Neural cell (in vitro differentiated cells): ENCODE measurements at regions not wholly inside any gene's neighbourhood (a gene's known extent, or its start where the extent isn't known, plus 50 kb on each side); places are given as distances from the start of the nearest gene placed in this dataset.

Experiments
- H2AFZ ChIP-seq: fragments of 200-600, 300-800 bp; sonication (generic), shearing (Covaris generic); 2 replicates; pipeline ENCODE4 v1.6.0; 2014; ENCODE audit warnings: low read depth, mild to moderate bottlenecking, antibody characterized with exemption, low read length, moderate library complexity
- H3F3A ChIP-seq: fragments of 200-600 bp; shearing (Covaris generic); 2 replicates; pipeline ENCODE4 v1.6.1; 2016; ENCODE audit warnings: mild to moderate bottlenecking, moderate library complexity, mixed read lengths, antibody characterized with exemption, low read length; ENCODE audit not compliant: insufficient read depth, poor library complexity, severe bottlenecking
- H3K27ac ChIP-seq: fragments of 200-600, 300-800 bp; sonication (generic), shearing (Covaris generic); 2 replicates; pipeline ENCODE4 v1.5.1; 2014; ENCODE audit warnings: mild to moderate bottlenecking, low read length, moderate library complexity
- H3K27me3 ChIP-seq: fragments of 300-800, 200-600 bp; sonication (generic), shearing (Covaris generic); 2 replicates; pipeline ENCODE4 v1.6.0; 2014; ENCODE audit warnings: mild to moderate bottlenecking, low read depth, low read length, moderate library complexity; ENCODE audit not compliant: insufficient read depth
- H3K36me3 ChIP-seq: fragments of 300-800, 200-600 bp; sonication (generic), shearing (Covaris generic); 2 replicates; pipeline ENCODE4 v1.5.1; 2014; ENCODE audit warnings: mild to moderate bottlenecking, antibody characterized with exemption, low read length, moderate library complexity; ENCODE audit not compliant: insufficient read depth
- H3K4me2 ChIP-seq: fragments of 300-800, 200-600 bp; sonication (generic), shearing (Covaris generic); 2 replicates; pipeline ENCODE4 v1.6.0; 2014; ENCODE audit warnings: mild to moderate bottlenecking, low read length
- H3K4me3 ChIP-seq: fragments of 300-800, 200-600 bp; sonication (generic), shearing (Covaris generic); 2 replicates; pipeline ENCODE4 v1.5.1; 2014; ENCODE audit warnings: mild to moderate bottlenecking, low read length, moderate library complexity
- H3K79me2 ChIP-seq: fragments of 200-600 bp; shearing (Covaris generic); replicated peaks from 2 replicates; pipeline ENCODE4 v1.6.0; 2014; ENCODE audit warnings: mild to moderate bottlenecking, low read length, moderate library complexity; ENCODE audit not compliant: insufficient read depth
- H3K9ac ChIP-seq: fragments of 300-800, 200-600 bp; sonication (generic), shearing (Covaris generic); 2 replicates; pipeline ENCODE4 v1.6.1; 2016; ENCODE audit warnings: mild to moderate bottlenecking, low read length, mixed read lengths
- H3K9me2 ChIP-seq: fragments of 200-600 bp; shearing (Covaris generic); 2 replicates; pipeline ENCODE4 v1.6.1; 2016; ENCODE audit warnings: mild to moderate bottlenecking, low read length, mixed read lengths; ENCODE audit not compliant: insufficient read depth
- H3K9me3 ChIP-seq: fragments of 200-600, 300-800 bp; sonication (generic), shearing (Covaris generic); 2 replicates; pipeline ENCODE4 v1.6.1; 2016; ENCODE audit warnings: mild to moderate bottlenecking, mixed run types, low read length, moderate library complexity, mixed read lengths
- H4K20me1 ChIP-seq: fragments of 200-600 bp; shearing (Covaris generic); 2 replicates; pipeline ENCODE4 v1.6.1; 2016; ENCODE audit warnings: mild to moderate bottlenecking, mixed run types; ENCODE audit not compliant: insufficient read depth
- CTCF ChIP-seq: fragments of 450-650 bp; IDR thresholded peaks from 2 replicates; pipeline ENCODE4 v1.5.1; 2014; ENCODE audit warnings: antibody characterized with exemption, mild to moderate bottlenecking, moderate library complexity; ENCODE audit not compliant: poor library complexity, severe bottlenecking
- EP300 ChIP-seq: fragments of 450-650 bp; conservative IDR thresholded peaks from 2 replicates; pipeline ENCODE4 v1.6.1; 2014; ENCODE audit warnings: antibody characterized with exemption, mild to moderate bottlenecking, moderate library complexity; ENCODE audit not compliant: poor library complexity, severe bottlenecking
- EZH2 ChIP-seq: fragments of 200-600, 300-800 bp; shearing (Covaris generic), sonication (generic); IDR thresholded peaks from 2 replicates; pipeline ENCODE4 v1.6.1; 2014; ENCODE audit warnings: antibody characterized with exemption, low read length, borderline replicate concordance, mild to moderate bottlenecking; ENCODE audit not compliant: insufficient read depth, poor library complexity, severe bottlenecking
- MXI1 ChIP-seq: fragments of 450-650 bp; conservative IDR thresholded peaks from 2 replicates; pipeline ENCODE4 v1.6.1; 2014; ENCODE audit warnings: antibody characterized with exemption, mild to moderate bottlenecking; ENCODE audit not compliant: poor library complexity, severe bottlenecking
- POLR2AphosphoS5 ChIP-seq: IDR thresholded peaks from 2 replicates; pipeline ENCODE4 v1.6.1; 2012
- RAD21 ChIP-seq: fragments of 450-650 bp; conservative IDR thresholded peaks from 2 replicates; pipeline ENCODE4 v1.6.1; 2014; ENCODE audit warnings: antibody characterized with exemption, mild to moderate bottlenecking, moderate library complexity
- SMC3 ChIP-seq: fragments of 450-650 bp; conservative IDR thresholded peaks from 2 replicates; pipeline ENCODE4 v1.6.1; 2014; ENCODE audit warnings: antibody characterized with exemption, mild to moderate bottlenecking, moderate library complexity; ENCODE audit not compliant: poor library complexity
- TAF1 ChIP-seq: IDR thresholded peaks from 2 replicates; pipeline ENCODE4 v1.6.1; 2012; ENCODE audit warnings: low read depth
- TF ChIP-seq, protein P1 (sequence below): IDR thresholded peaks from 2 replicates; pipeline ENCODE4 v1.6.1; 2012; ENCODE audit warnings: borderline replicate concordance

- H3K4me2 ChIP-seq = no peak overlapping the region
- H2AFZ ChIP-seq = no peak overlapping the region
- H3K79me2 ChIP-seq = no peaks in the 10 kb centered on the region
- H3K27me3 ChIP-seq = no peaks in the 10 kb centered on the region
- no peak overlapping the region for H3K9ac ChIP-seq
- no peak overlapping the region for H3K27ac ChIP-seq
- no peaks in the 10 kb centered on the region for H3K9me3 ChIP-seq
- no peak for TF ChIP-seq SMC3
- TF ChIP-seq RAD21 = no peak
- H3K36me3 ChIP-seq = no peaks in the 10 kb centered on the region
- H3K4me3 ChIP-seq = no peak overlapping the region
- H3K9me2 ChIP-seq = no peaks in the 10 kb centered on the region
- H3F3A ChIP-seq = no peaks in the 10 kb centered on the region
- no peaks in the 10 kb centered on the region for H4K20me1 ChIP-seq
Observed at GRCh38 chr2:5322396-5322795, 369.8 kb upstream of the SOX11 start.

DNA sequence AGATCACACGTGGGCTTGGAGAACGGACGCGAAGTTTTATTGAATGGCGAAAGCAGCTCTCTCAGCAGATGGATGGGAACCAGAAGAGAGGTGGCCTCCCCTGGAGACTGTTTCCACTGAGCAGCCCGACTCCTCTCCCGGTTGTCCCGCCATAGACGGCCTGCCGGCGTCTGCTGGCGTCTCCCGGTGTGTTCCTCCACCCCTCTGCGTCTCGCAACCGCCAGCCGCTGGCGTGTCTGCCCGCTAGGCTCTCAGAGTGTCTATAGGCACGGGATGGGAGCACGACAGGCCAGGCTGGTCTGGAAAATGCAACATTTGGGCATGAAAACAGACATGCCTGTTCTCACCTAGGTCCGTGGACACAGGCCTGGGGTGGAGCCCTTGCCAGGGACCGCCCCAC is 366.7 kb upstream of the SOX11 start:
- Histone ChIP-seq H3K9me3 (no peaks in the 10 kb centered on the region), H2AFZ (no peak overlapping the region), H3F3A (no peaks in the 10 kb centered on the region), H3K4me2 (no peak overlapping the region), H3K9me2 (no peaks in the 10 kb centered on the region), H3K36me3 (no peaks in the 10 kb centered on the region), H3K9ac (no peak overlapping the region), H3K79me2 (no peaks in the 10 kb centered on the region), H4K20me1 (no peaks in the 10 kb centered on the region), H3K27me3 (no peaks in the 10 kb centered on the region), H3K4me3 (no peak overlapping the region), H3K27ac (no peak overlapping the region)
- TF ChIP-seq EP300 (no peak), TAF1 (no peak), RAD21 (no peak)

GRCh38 chr2:5328826-5329225 is 363.4 kb upstream of the SOX11 start:
- no peak for TF ChIP-seq RAD21
- TF ChIP-seq, protein P1, sequence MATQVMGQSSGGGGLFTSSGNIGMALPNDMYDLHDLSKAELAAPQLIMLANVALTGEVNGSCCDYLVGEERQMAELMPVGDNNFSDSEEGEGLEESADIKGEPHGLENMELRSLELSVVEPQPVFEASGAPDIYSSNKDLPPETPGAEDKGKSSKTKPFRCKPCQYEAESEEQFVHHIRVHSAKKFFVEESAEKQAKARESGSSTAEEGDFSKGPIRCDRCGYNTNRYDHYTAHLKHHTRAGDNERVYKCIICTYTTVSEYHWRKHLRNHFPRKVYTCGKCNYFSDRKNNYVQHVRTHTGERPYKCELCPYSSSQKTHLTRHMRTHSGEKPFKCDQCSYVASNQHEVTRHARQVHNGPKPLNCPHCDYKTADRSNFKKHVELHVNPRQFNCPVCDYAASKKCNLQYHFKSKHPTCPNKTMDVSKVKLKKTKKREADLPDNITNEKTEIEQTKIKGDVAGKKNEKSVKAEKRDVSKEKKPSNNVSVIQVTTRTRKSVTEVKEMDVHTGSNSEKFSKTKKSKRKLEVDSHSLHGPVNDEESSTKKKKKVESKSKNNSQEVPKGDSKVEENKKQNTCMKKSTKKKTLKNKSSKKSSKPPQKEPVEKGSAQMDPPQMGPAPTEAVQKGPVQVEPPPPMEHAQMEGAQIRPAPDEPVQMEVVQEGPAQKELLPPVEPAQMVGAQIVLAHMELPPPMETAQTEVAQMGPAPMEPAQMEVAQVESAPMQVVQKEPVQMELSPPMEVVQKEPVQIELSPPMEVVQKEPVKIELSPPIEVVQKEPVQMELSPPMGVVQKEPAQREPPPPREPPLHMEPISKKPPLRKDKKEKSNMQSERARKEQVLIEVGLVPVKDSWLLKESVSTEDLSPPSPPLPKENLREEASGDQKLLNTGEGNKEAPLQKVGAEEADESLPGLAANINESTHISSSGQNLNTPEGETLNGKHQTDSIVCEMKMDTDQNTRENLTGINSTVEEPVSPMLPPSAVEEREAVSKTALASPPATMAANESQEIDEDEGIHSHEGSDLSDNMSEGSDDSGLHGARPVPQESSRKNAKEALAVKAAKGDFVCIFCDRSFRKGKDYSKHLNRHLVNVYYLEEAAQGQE = no peak
- no peak for TF ChIP-seq CTCF
- no peak for TF ChIP-seq POLR2AphosphoS5
- no peak for TF ChIP-seq EP300
- no peak for TF ChIP-seq EZH2
- no peak for TF ChIP-seq SMC3
- TF ChIP-seq TAF1 = no peak
- TF ChIP-seq MXI1 = no peak
- Histone ChIP-seq H3K36me3 (no peaks in the 10 kb centered on the region), H3K9me3 (no peaks in the 10 kb centered on the region), H4K20me1 (no peaks in the 10 kb centered on the region), H3K27me3 (no peaks in the 10 kb centered on the region), H3K4me3 (no peak overlapping the region), H3K9ac (no peak overlapping the region), H3F3A (no peaks in the 10 kb centered on the region), H2AFZ (no peak overlapping the region), H3K9me2 (no peaks in the 10 kb centered on the region), H3K79me2 (no peaks in the 10 kb centered on the region), H3K27ac (no peak overlapping the region), H3K4me2 (no peak overlapping the region)
